ENCODE measurements at regions not wholly inside any gene's neighbourhood (a gene's known extent, or its start where the extent isn't known, plus 50 kb on each side); places are given as distances from the start of the nearest gene placed in this dataset.

GRCh38 chr1:238138059-238138626 lies 247.4 kb upstream of the ZP4 start (continued):
- TF ChIP-seq ZFAT (CRISPR knock-in tag; conservative IDR thresholded peaks at IDR 0.05): no peak

DNA sequence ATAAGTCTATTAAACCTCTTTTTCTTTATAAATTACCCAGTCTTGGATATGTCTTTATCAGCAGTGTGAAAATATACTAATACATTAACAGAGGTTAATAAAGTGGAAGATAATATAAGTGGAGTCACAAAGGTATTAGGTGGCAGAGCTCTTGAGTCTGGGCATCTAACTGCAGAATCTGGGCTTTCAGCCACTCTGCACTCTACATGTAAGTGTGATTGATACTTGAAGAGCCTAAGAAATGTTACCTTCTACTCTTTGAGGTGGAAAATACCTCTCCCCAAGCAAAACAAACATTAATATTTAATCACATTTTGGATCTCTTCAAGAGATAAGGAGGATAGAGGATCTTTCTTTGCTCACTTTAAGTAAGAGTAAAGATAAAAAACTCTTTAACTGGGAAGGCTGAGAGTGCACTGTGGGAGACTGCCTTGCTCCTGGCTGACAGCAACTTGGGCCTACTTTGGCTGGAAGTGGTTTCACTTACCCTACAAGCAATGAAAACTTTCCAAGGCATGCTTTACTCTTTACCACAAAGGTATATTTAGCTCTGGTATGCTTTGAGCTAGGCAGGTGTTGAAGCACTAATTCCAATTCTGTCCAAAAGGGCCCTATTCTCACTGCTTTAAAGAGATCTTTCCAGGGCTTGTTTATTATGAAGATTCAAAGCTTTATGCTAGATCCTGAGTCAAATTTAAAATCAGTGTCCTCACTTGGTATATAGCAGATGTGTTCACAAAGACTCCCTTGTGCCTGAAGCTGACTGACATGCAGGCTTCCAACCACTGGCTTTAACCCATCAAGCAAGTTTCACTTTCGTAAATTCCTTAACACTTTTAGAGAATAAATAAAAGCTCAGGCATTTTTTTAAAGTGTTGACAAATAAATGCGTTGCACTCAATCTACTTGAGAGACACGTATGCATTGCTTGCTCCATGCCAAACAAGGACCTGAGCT lies 245.3 kb upstream of the ZP4 start:
- Histone ChIP-seq H3K27ac (ENCODE audit: extremely low read length, insufficient read depth, low read length) (no peak overlapping the region), H3K36me3 (replicated peaks in 1 of 2; ENCODE audit: control insufficient read depth in 1 of 2, insufficient read depth in 2 of 2, low read length in 2 of 2) (no peaks in the 10 kb centered on the region), H3K4me1 (ENCODE audit: insufficient read depth, low read length) (no peaks in the 10 kb centered on the region), H4K20me1 (ENCODE audit: insufficient read depth, low read length) (no peaks in the 10 kb centered on the region), H3K4me2 (ENCODE audit: low read depth, low read length) (no peak overlapping the region), H3K9me3 (ENCODE audit: low read length) (peaks cover 93% of the 10 kb centered on the region), H2AFZ (ENCODE audit: low read length) (no peak overlapping the region), H3K4me3 (replicated peaks in 1 of 3; ENCODE audit: insufficient read depth in 1 of 3, low read depth in 2 of 3, low read length in 3 of 3) (no peak overlapping the region), H3K79me2 (ENCODE audit: insufficient read depth, low read length) (no peaks in the 10 kb centered on the region), H3K27me3 (ENCODE audit: control insufficient read depth in 1 of 2, insufficient read depth in 2 of 2, low read length in 2 of 2) (no peaks in the 10 kb centered on the region), H3K9ac (ENCODE audit: insufficient read depth, low read depth, low read length) (no peak overlapping the region)
- 19% methylated on average over 3 of the region's 3 CpGs for WGBS (ENCODE audit: low lambda C conversion rate)
- no peak for DNase-seq (ENCODE audit: low spot score)
- TF ChIP-seq HNF4G (IDR thresholded peaks at IDR 0.05; ENCODE audit: borderline replicate concordance, low read depth, low read length) (no peak), HNF4G (CRISPR knock-in tag; IDR thresholded peaks at IDR 0.05; ENCODE audit: borderline replicate concordance, low read depth) (no peak), ZSCAN9 (CRISPR knock-in tag; IDR thresholded peaks at IDR 0.05; ENCODE audit: borderline replicate concordance) (no peak), ZNF616 (CRISPR knock-in tag; IDR thresholded peaks at IDR 0.05; ENCODE audit: low read depth) (no peak), HBP1 (CRISPR knock-in tag; IDR thresholded peaks at IDR 0.05; ENCODE audit: low read depth) (no peak), PHF8 (CRISPR knock-in tag; IDR thresholded peaks at IDR 0.05) (no peak)
- TF ChIP-seq, protein P1, sequence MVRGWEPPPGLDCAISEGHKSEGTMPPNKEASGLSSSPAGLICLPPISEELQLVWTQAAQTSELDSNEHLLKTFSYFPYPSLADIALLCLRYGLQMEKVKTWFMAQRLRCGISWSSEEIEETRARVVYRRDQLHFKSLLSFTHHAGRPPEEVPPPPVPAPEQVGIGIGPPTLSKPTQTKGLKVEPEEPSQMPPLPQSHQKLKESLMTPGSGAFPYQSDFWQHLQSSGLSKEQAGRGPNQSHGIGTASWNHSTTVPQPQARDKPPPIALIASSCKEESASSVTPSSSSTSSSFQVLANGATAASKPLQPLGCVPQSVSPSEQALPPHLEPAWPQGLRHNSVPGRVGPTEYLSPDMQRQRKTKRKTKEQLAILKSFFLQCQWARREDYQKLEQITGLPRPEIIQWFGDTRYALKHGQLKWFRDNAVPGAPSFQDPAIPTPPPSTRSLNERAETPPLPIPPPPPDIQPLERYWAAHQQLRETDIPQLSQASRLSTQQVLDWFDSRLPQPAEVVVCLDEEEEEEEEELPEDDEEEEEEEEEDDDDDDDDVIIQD (CRISPR knock-in tag; IDR thresholded peaks at IDR 0.05; ENCODE audit: low read depth): no peak
- TF ChIP-seq, protein P2, sequence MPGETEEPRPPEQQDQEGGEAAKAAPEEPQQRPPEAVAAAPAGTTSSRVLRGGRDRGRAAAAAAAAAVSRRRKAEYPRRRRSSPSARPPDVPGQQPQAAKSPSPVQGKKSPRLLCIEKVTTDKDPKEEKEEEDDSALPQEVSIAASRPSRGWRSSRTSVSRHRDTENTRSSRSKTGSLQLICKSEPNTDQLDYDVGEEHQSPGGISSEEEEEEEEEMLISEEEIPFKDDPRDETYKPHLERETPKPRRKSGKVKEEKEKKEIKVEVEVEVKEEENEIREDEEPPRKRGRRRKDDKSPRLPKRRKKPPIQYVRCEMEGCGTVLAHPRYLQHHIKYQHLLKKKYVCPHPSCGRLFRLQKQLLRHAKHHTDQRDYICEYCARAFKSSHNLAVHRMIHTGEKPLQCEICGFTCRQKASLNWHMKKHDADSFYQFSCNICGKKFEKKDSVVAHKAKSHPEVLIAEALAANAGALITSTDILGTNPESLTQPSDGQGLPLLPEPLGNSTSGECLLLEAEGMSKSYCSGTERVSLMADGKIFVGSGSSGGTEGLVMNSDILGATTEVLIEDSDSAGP (CRISPR knock-in tag; IDR thresholded peaks at IDR 0.05; ENCODE audit: borderline replicate concordance): no peak
- ChIA-PET POLR2A (no interaction called here), CTCF (ENCODE audit: low intra/inter-chr PET ratio, low total read pairs) (no interaction called here)
- FAIRE-seq: no peak
- BruUV-seq (replicated peaks): no TSS peak
- in situ Hi-C loops (cut with HindIII; ENCODE audit: extremely low pct_ligation_motif_present, low pct_unique_long_range_greater_than_20kb) (no loop called here), intact Hi-C loops (cut with micrococcal nuclease; ENCODE audit: unreplicated experiment) (no loop called here)
- no peak for ATAC-seq
